Chondrocyte (in vitro differentiated cells): ENCODE measurements at regions not wholly inside any gene's neighbourhood (a gene's known extent, or its start where the extent isn't known, plus 50 kb on each side); places are given as distances from the start of the nearest gene placed in this dataset.

Experiments
- DNase-seq: peaks from one replicate; pipeline ENCODE4 v3.0.0; 2021; ENCODE audit warnings: mixed read lengths, low spot score
- H3K27ac Mint-ChIP-seq: one replicate; pipeline ENCODE4 v1.8.0; 2021; ENCODE audit warnings: mild to moderate bottlenecking, moderate library complexity, mixed read lengths; ENCODE audit not compliant: unreplicated experiment
- H3K27me3 Mint-ChIP-seq: 2 replicates; pipeline ENCODE4 v1.8.0; 2021; ENCODE audit warnings: low read depth, mixed read lengths
- H3K36me3 Mint-ChIP-seq: 2 replicates; pipeline ENCODE4 v1.8.0; 2021; ENCODE audit warnings: low read depth, mixed read lengths
- H3K4me1 Mint-ChIP-seq: 2 replicates; pipeline ENCODE4 v1.8.0; 2021; ENCODE audit warnings: low read depth, mild to moderate bottlenecking, mixed read lengths
- H3K4me3 Mint-ChIP-seq: one replicate; pipeline ENCODE4 v1.8.0; 2021; ENCODE audit warnings: mild to moderate bottlenecking, moderate library complexity, mixed read lengths; ENCODE audit not compliant: unreplicated experiment
- H3K9me3 Mint-ChIP-seq: 2 replicates; pipeline ENCODE4 v1.8.0; 2021; ENCODE audit warnings: low read depth, mixed read lengths
- CTCF ChIP-seq: fragments of 200-600 bp; sonication (generic); IDR thresholded peaks from 2 replicates; pipeline ENCODE4 v1.5.0; 2021; ENCODE audit warnings: antibody characterized with exemption, mild to moderate bottlenecking, moderate library complexity

- H3K27me3 Mint-ChIP-seq = peaks cover 38% of the 10 kb centered on the region
These were observed 97.3 kb upstream of the FOXA2 start for GRCh38 chr20:22681591-22682248.

GRCh38 chr20:22682381-22682780, 98.0 kb upstream of the FOXA2 start:
- H3K9me3 Mint-ChIP-seq = no peaks in the 10 kb centered on the region
- no peak for TF ChIP-seq CTCF
- DNase-seq = no peak
- H3K36me3 Mint-ChIP-seq = no peaks in the 10 kb centered on the region
- H3K4me3 Mint-ChIP-seq = no peak overlapping the region
- peaks cover 6% of the 10 kb centered on the region for H3K4me1 Mint-ChIP-seq
- no peak overlapping the region for H3K27ac Mint-ChIP-seq
- peaks cover 34% of the 10 kb centered on the region for H3K27me3 Mint-ChIP-seq

More at GRCh38 chr20:22681591-22682248, 97.3 kb upstream of the FOXA2 start:
- TF ChIP-seq CTCF = no peak
- Mint-ChIP-seq H3K27ac (no peak overlapping the region), H3K4me3 (no peak overlapping the region), H3K4me1 (peaks cover 6% of the 10 kb centered on the region), H3K36me3 (no peaks in the 10 kb centered on the region), H3K9me3 (no peaks in the 10 kb centered on the region)
- no peak for DNase-seq

- Mint-ChIP-seq H3K36me3 (no peaks in the 10 kb centered on the region), H3K27ac (no peak overlapping the region), H3K9me3 (no peaks in the 10 kb centered on the region), H3K4me1 (peaks cover 6% of the 10 kb centered on the region), H3K27me3 (peaks cover 31% of the 10 kb centered on the region), H3K4me3 (no peak overlapping the region)
- peak; percentile 93 for TF ChIP-seq CTCF
- no peak for DNase-seq
These were observed 99.8 kb upstream of the FOXA2 start for GRCh38 chr20:22684072-22684762.

- no peak for TF ChIP-seq CTCF
- no peaks in the 10 kb centered on the region for H3K9me3 Mint-ChIP-seq
- no peak overlapping the region for H3K27ac Mint-ChIP-seq
- H3K4me3 Mint-ChIP-seq = no peak overlapping the region
- peaks cover 29% of the 10 kb centered on the region for H3K27me3 Mint-ChIP-seq
- no peaks in the 10 kb centered on the region for H3K36me3 Mint-ChIP-seq
- H3K4me1 Mint-ChIP-seq = peaks cover 6% of the 10 kb centered on the region
- no peak for DNase-seq
These were observed 100.5 kb upstream of the FOXA2 start for GRCh38 chr20:22684763-22685443.

- Mint-ChIP-seq H3K27ac (no peak overlapping the region), H3K4me3 (no peak overlapping the region), H3K27me3 (peaks cover 18% of the 10 kb centered on the region), H3K36me3 (no peaks in the 10 kb centered on the region), H3K4me1 (peaks cover 6% of the 10 kb centered on the region), H3K9me3 (no peaks in the 10 kb centered on the region)
- no peak for DNase-seq
- no peak for TF ChIP-seq CTCF
These were observed 101.7 kb upstream of the FOXA2 start for GRCh38 chr20:22686097-22686496.
